ENCODE measurements at regions not wholly inside any gene's neighbourhood (a gene's known extent, or its start where the extent isn't known, plus 50 kb on each side); places are given as distances from the start of the nearest gene placed in this dataset.

GRCh38 chr15:62296756-62297507 lies 131.8 kb upstream of the C2CD4B start:
- WGBS, 2 experiments (ENCODE audit: insufficient coverage in 1 of 2, insufficient read length in 1 of 2): 43 to 49% methylated on average over 9 to 12 of the region's 12 CpGs
- Mint-ChIP-seq H3K4me1 (peaks cover 27% of the 10 kb centered on the region), H3K9me3 (peaks cover 15% of the 10 kb centered on the region)

GRCh38 chr15:62297522-62297921 lies 132.4 kb upstream of the C2CD4B start:
- Histone ChIP-seq H3K4me1 (ENCODE audit: control insufficient read depth, insufficient read depth, low read length) (no peaks in the 10 kb centered on the region), H3K9ac (ENCODE audit: extremely low read depth, low read length, poor library complexity, severe bottlenecking) (no peak overlapping the region), H3K36me3 (ENCODE audit: control insufficient read depth, insufficient read depth, low read length) (no peaks in the 10 kb centered on the region), H3K27ac (ENCODE audit: low read depth, low read length) (no peak overlapping the region), H3K4me3 (ENCODE audit: low read length) (no peak overlapping the region), H3K9me3 (ENCODE audit: control insufficient read depth, low read length) (no peaks in the 10 kb centered on the region), H3K27me3 (ENCODE audit: control insufficient read depth, insufficient read depth, low read length, poor library complexity, severe bottlenecking) (no peaks in the 10 kb centered on the region)
- WGBS, 2 experiments (ENCODE audit: insufficient coverage in 1 of 2, insufficient read length in 1 of 2): 100% methylated on average over 1 of the region's 1 CpG; no CpG with 5 or more reads in 1 of the 2 experiments
- peak overlapping the region; percentile 56 for H3K27ac Mint-ChIP-seq
- no peak for TF ChIP-seq CTCF (conservative IDR thresholded peaks at IDR 0.05)
- H3K9me3 Mint-ChIP-seq: peaks cover 15% of the 10 kb centered on the region
- no peaks in the 10 kb centered on the region for H3K36me3 Mint-ChIP-seq (ENCODE audit: low read depth)
- no peaks in the 10 kb centered on the region for H3K27me3 Mint-ChIP-seq (ENCODE audit: insufficient read depth)
- no peak for DNase-seq
- no peak overlapping the region for H3K4me3 Mint-ChIP-seq
- peaks cover 27% of the 10 kb centered on the region for H3K4me1 Mint-ChIP-seq

More at GRCh38 chr15:62296756-62297507, 131.8 kb upstream of the C2CD4B start:
- Mint-ChIP-seq H3K36me3 (ENCODE audit: low read depth) (no peaks in the 10 kb centered on the region), H3K27ac (peak overlapping the region; percentile 92), H3K27me3 (ENCODE audit: insufficient read depth) (no peaks in the 10 kb centered on the region), H3K4me3 (peak overlapping the region; percentile 30)
- Histone ChIP-seq H3K4me1 (ENCODE audit: control insufficient read depth, insufficient read depth, low read length) (no peaks in the 10 kb centered on the region), H3K27ac (ENCODE audit: low read depth, low read length) (no peak overlapping the region), H3K27me3 (ENCODE audit: control insufficient read depth, insufficient read depth, low read length, poor library complexity, severe bottlenecking) (no peaks in the 10 kb centered on the region), H3K4me3 (ENCODE audit: low read length) (no peak overlapping the region), H3K9me3 (ENCODE audit: control insufficient read depth, low read length) (no peaks in the 10 kb centered on the region), H3K36me3 (ENCODE audit: control insufficient read depth, insufficient read depth, low read length) (no peaks in the 10 kb centered on the region), H3K9ac (ENCODE audit: extremely low read depth, low read length, poor library complexity, severe bottlenecking) (no peak overlapping the region)
- TF ChIP-seq CTCF (conservative IDR thresholded peaks at IDR 0.05): peak; percentile 54
- DNase-seq: peak; percentile 72

- no peak for TF ChIP-seq CTCF (conservative IDR thresholded peaks at IDR 0.05)
- no peaks in the 10 kb centered on the region for H3K4me1 ChIP-seq (ENCODE audit: control insufficient read depth, insufficient read depth, low read length)
- no peaks in the 10 kb centered on the region for H3K9me3 ChIP-seq (ENCODE audit: control insufficient read depth, low read length)
- H3K36me3 ChIP-seq (ENCODE audit: control insufficient read depth, insufficient read depth, low read length): no peaks in the 10 kb centered on the region
- no peak overlapping the region for H3K27ac Mint-ChIP-seq
- no peak overlapping the region for H3K9ac ChIP-seq (ENCODE audit: extremely low read depth, low read length, poor library complexity, severe bottlenecking)
- DNase-seq: no peak
- no peaks in the 10 kb centered on the region for H3K27me3 ChIP-seq (ENCODE audit: control insufficient read depth, insufficient read depth, low read length, poor library complexity, severe bottlenecking)
- H3K36me3 Mint-ChIP-seq (ENCODE audit: low read depth): no peaks in the 10 kb centered on the region
- no peak overlapping the region for H3K4me3 Mint-ChIP-seq
- H3K27me3 Mint-ChIP-seq (ENCODE audit: insufficient read depth): no peaks in the 10 kb centered on the region
- 91 to 100% methylated on average over 2 to 5 of the region's 5 CpGs for WGBS, 2 experiments (ENCODE audit: insufficient coverage in 1 of 2, insufficient read length in 1 of 2)
- H3K4me3 ChIP-seq (ENCODE audit: low read length): no peak overlapping the region
- H3K9me3 Mint-ChIP-seq: peaks cover 14% of the 10 kb centered on the region
- H3K27ac ChIP-seq (ENCODE audit: low read depth, low read length): no peak overlapping the region
- H3K4me1 Mint-ChIP-seq: peaks cover 27% of the 10 kb centered on the region
These were observed 132.8 kb upstream of the C2CD4B start for GRCh38 chr15:62297933-62298332.

Data from endodermal cell (in vitro differentiated cells).